Hepatocyte (in vitro differentiated cells): ENCODE measurements at regions not wholly inside any gene's neighbourhood (a gene's known extent, or its start where the extent isn't known, plus 50 kb on each side); places are given as distances from the start of the nearest gene placed in this dataset.

Source experiments
- DNase-seq: peaks from one replicate; pipeline ENCODE4 v3.0.0-alpha.2; 2016; ENCODE audit warnings: low spot score
- H2AFZ ChIP-seq: fragments of 200-600 bp; sonication (generic); 2 replicates; pipeline ENCODE4 v1.6.0; 2016; ENCODE audit warnings: antibody characterized with exemption, mild to moderate bottlenecking
- H3K27ac ChIP-seq: fragments of 200-600 bp; sonication (generic); 2 replicates; pipeline ENCODE4 v1.5.1; 2016; ENCODE audit warnings: mild to moderate bottlenecking
- H3K27me3 ChIP-seq: fragments of 200-600 bp; sonication (generic); 2 replicates; pipeline ENCODE4 v1.6.1; 2016
- H3K36me3 ChIP-seq: fragments of 200-600 bp; sonication (generic); replicated peaks from 2 replicates; pipeline ENCODE4 v1.5.1; 2016; ENCODE audit warnings: low read depth; ENCODE audit not compliant: insufficient read depth
- H3K4me1 ChIP-seq: fragments of 200-600 bp; sonication (generic); 2 replicates; pipeline ENCODE4 v1.5.1; 2016; ENCODE audit warnings: mild to moderate bottlenecking, moderate library complexity; ENCODE audit not compliant: insufficient read depth
- H3K4me2 ChIP-seq: fragments of 200-600 bp; sonication (generic); 2 replicates; pipeline ENCODE4 v1.6.0; 2016
- H3K4me3 ChIP-seq: fragments of 200-600 bp; sonication (generic); 2 replicates; pipeline ENCODE4 v1.5.1; 2016; ENCODE audit warnings: mild to moderate bottlenecking
- H3K79me2 ChIP-seq: fragments of 200-600 bp; sonication (generic); 2 replicates; pipeline ENCODE4 v1.6.0; 2017; ENCODE audit warnings: mild to moderate bottlenecking
- H3K9me2 ChIP-seq: fragments of 200-600 bp; sonication (generic); replicated peaks from 2 replicates; pipeline ENCODE4 v1.6.0; 2017; ENCODE audit warnings: mild to moderate bottlenecking; ENCODE audit not compliant: insufficient read depth
- H3K9me3 ChIP-seq: fragments of 200-600 bp; sonication (generic); 2 replicates; pipeline ENCODE4 v1.5.1; 2016; ENCODE audit warnings: low read depth, mild to moderate bottlenecking
- H4K20me1 ChIP-seq: fragments of 200-600 bp; sonication (generic); 2 replicates; pipeline ENCODE4 v1.6.0; 2016; ENCODE audit warnings: mild to moderate bottlenecking; ENCODE audit not compliant: insufficient read depth, poor library complexity, severe bottlenecking
- CTCF ChIP-seq: fragments of 200-600 bp; sonication (generic); IDR thresholded peaks from 2 replicates; pipeline ENCODE4 v1.5.1; 2016; ENCODE audit warnings: antibody characterized with exemption, mild to moderate bottlenecking; ENCODE audit not compliant: poor library complexity
- EZH2 ChIP-seq: fragments of 200-600 bp; sonication (generic); IDR thresholded peaks from 2 replicates; pipeline ENCODE4 v1.6.1; 2016; ENCODE audit warnings: antibody characterized with exemption, mild to moderate bottlenecking, borderline replicate concordance
- EZH2phosphoT487 ChIP-seq: fragments of 200-600 bp; sonication (generic); IDR thresholded peaks from one replicate; pipeline ENCODE4 v1.6.1; 2018; ENCODE audit warnings: antibody characterized with exemption, mild to moderate bottlenecking, low read depth, moderate library complexity; ENCODE audit not compliant: unreplicated experiment, severe bottlenecking
- WGBS: methylation state at CpG from one replicate; pipeline ENCODE4 v1.1.6; 2016; ENCODE audit warnings: low lambda C conversion rate; ENCODE audit errors: missing lambda C conversion rate; 5-methylcytosine and 5-hydroxymethylcytosine counted together

- no peaks in the 10 kb centered on the region for H3K79me2 ChIP-seq
- H4K20me1 ChIP-seq, result no peaks in the 10 kb centered on the region
- H3K36me3 ChIP-seq, result no peaks in the 10 kb centered on the region
- no peak overlapping the region for H2AFZ ChIP-seq
- H3K27me3 ChIP-seq, result no peaks in the 10 kb centered on the region
- no peak overlapping the region for H3K4me3 ChIP-seq
- no peak overlapping the region for H3K27ac ChIP-seq
- H3K4me1 ChIP-seq, result no peaks in the 10 kb centered on the region
- no peak overlapping the region for H3K4me2 ChIP-seq
- TF ChIP-seq EZH2phosphoT487 (no peak), CTCF (no peak), EZH2 (no peak)
- H3K9me2 ChIP-seq, result no peaks in the 10 kb centered on the region
- no peak for DNase-seq
- WGBS, result 67% methylated on average over 3 of the region's 3 CpGs
- H3K9me3 ChIP-seq, result no peaks in the 10 kb centered on the region
Measured at GRCh38 chr2:188189356-188189755, 102.3 kb upstream of the GULP1 start.

GRCh38 chr2:188193230-188193629 lies 98.4 kb upstream of the GULP1 start:
- no peak for DNase-seq
- TF ChIP-seq CTCF (no peak), EZH2 (no peak), EZH2phosphoT487 (no peak)
- no peak overlapping the region for H3K4me3 ChIP-seq
- no peak overlapping the region for H3K4me2 ChIP-seq
- 93% methylated on average over 1 of the region's 1 CpG for WGBS
- no peak overlapping the region for H2AFZ ChIP-seq
- H3K9me2 ChIP-seq, result no peaks in the 10 kb centered on the region
- H3K4me1 ChIP-seq, result no peaks in the 10 kb centered on the region
- H3K9me3 ChIP-seq, result no peaks in the 10 kb centered on the region
- no peak overlapping the region for H3K27ac ChIP-seq
- no peaks in the 10 kb centered on the region for H3K36me3 ChIP-seq
- no peaks in the 10 kb centered on the region for H3K27me3 ChIP-seq
- no peaks in the 10 kb centered on the region for H3K79me2 ChIP-seq
- H4K20me1 ChIP-seq, result no peaks in the 10 kb centered on the region

- H3K9me3 ChIP-seq, result no peaks in the 10 kb centered on the region
- H3K4me2 ChIP-seq, result no peak overlapping the region
- 95% methylated on average over 2 of the region's 2 CpGs for WGBS
- no peak overlapping the region for H2AFZ ChIP-seq
- no peaks in the 10 kb centered on the region for H3K4me1 ChIP-seq
- no peaks in the 10 kb centered on the region for H3K9me2 ChIP-seq
- H3K79me2 ChIP-seq, result no peaks in the 10 kb centered on the region
- no peaks in the 10 kb centered on the region for H3K36me3 ChIP-seq
- H3K27me3 ChIP-seq, result no peaks in the 10 kb centered on the region
- no peak overlapping the region for H3K4me3 ChIP-seq
- TF ChIP-seq EZH2, result no peak
- TF ChIP-seq CTCF, result no peak
- H3K27ac ChIP-seq, result no peak overlapping the region
- DNase-seq, result no peak
- H4K20me1 ChIP-seq, result no peaks in the 10 kb centered on the region
Measured at GRCh38 chr2:188196343-188197008, 95.2 kb upstream of the GULP1 start.
